ENCODE measurements at regions not wholly inside any gene's neighbourhood (a gene's known extent, or its start where the extent isn't known, plus 50 kb on each side); places are given as distances from the start of the nearest gene placed in this dataset.

- Histone ChIP-seq H3K4me1 (ENCODE audit: insufficient read depth) (peaks cover 5% of the 10 kb centered on the region; the same call in 1 of the 2 replicates), H3K4me3 (no peak overlapping the region), H3K27ac (no peak overlapping the region), H3K9me3 (ENCODE audit: low read depth) (no peaks in the 10 kb centered on the region), H3K79me2 (ENCODE audit: insufficient read depth) (no peaks in the 10 kb centered on the region), H4K20me1 (ENCODE audit: insufficient read depth) (no peaks in the 10 kb centered on the region), H2AFZ (no peak overlapping the region), H3K27me3 (replicated peaks; ENCODE audit: insufficient read depth) (no peaks in the 10 kb centered on the region), H3K9ac (no peak overlapping the region), H3K36me3 (ENCODE audit: low read depth) (no peaks in the 10 kb centered on the region), H3F3A (ENCODE audit: insufficient read depth) (no peaks in the 10 kb centered on the region), H3K4me2 (ENCODE audit: unreplicated experiment) (no peak overlapping the region), H3K9me2 (ENCODE audit: insufficient read depth) (no peaks in the 10 kb centered on the region)
- in situ Hi-C loops (cut with MboI), result no loop called here
- WGBS, 2 experiments (ENCODE audit: low coverage in 1 of 2, low lambda C conversion rate in 2 of 2, missing lambda C conversion rate in 2 of 2), result 65 to 70% methylated on average over 2 of the region's 2 CpGs
- TF ChIP-seq EZH2 (IDR thresholded peaks at IDR 0.05; ENCODE audit: insufficient read depth, poor library complexity, severe bottlenecking), result no peak
- no peak for TF ChIP-seq EZH2phosphoT487 (IDR thresholded peaks at IDR 0.05; ENCODE audit: insufficient read depth, low read depth)
- no peak for DNase-seq
These were observed 584.8 kb downstream of the PLA2G4A start for GRCh38 chr1:187413405-187414169.

DNA sequence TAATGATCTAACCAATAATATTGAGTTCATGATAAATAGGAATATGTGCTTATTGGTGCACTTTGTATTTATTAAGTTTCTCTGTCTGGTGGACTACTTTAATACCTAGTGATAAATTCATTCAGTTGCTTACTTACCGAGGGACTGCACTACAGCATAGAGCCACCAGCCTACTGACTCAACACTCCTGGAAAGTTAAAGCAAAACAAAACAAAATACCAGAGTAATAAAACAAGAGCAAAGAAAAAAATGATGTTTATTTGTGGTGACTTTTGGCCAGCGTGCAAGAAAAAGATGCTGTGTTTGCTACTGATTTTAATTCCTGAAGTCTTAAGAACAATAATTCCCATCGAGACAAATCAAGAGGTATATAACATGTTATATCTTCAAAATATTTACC, 586.3 kb downstream of the PLA2G4A start:
- Histone ChIP-seq H3F3A (ENCODE audit: insufficient read depth) (no peaks in the 10 kb centered on the region), H3K36me3 (ENCODE audit: low read depth) (no peaks in the 10 kb centered on the region), H3K27ac (no peak overlapping the region), H3K4me3 (no peak overlapping the region), H3K27me3 (replicated peaks; ENCODE audit: insufficient read depth) (no peaks in the 10 kb centered on the region), H3K9me3 (ENCODE audit: low read depth) (no peaks in the 10 kb centered on the region), H3K4me2 (ENCODE audit: unreplicated experiment) (no peak overlapping the region), H3K79me2 (ENCODE audit: insufficient read depth) (no peaks in the 10 kb centered on the region), H3K9ac (no peak overlapping the region), H3K4me1 (ENCODE audit: insufficient read depth) (no peaks in the 10 kb centered on the region), H3K9me2 (ENCODE audit: insufficient read depth) (no peaks in the 10 kb centered on the region), H2AFZ (no peak overlapping the region), H4K20me1 (ENCODE audit: insufficient read depth) (no peaks in the 10 kb centered on the region)
- TF ChIP-seq EZH2 (IDR thresholded peaks at IDR 0.05; ENCODE audit: insufficient read depth, poor library complexity, severe bottlenecking) (no peak), EZH2phosphoT487 (IDR thresholded peaks at IDR 0.05; ENCODE audit: insufficient read depth, low read depth) (no peak)
- WGBS, 2 experiments (ENCODE audit: low coverage in 1 of 2, low lambda C conversion rate in 2 of 2, missing lambda C conversion rate in 2 of 2), result 78 to 79% methylated on average over 3 of the region's 3 CpGs
- in situ Hi-C loops (cut with MboI), result no loop called here
- no peak for DNase-seq

GRCh38 chr1:187417520-187417919, 588.8 kb downstream of the PLA2G4A start:
- TF ChIP-seq EZH2 (IDR thresholded peaks at IDR 0.05; ENCODE audit: insufficient read depth, poor library complexity, severe bottlenecking) (no peak), EZH2phosphoT487 (IDR thresholded peaks at IDR 0.05; ENCODE audit: insufficient read depth, low read depth) (no peak)
- no peak overlapping the region for H2AFZ ChIP-seq
- no peak overlapping the region for H3K4me2 ChIP-seq (ENCODE audit: unreplicated experiment)
- in situ Hi-C loops (cut with MboI), result no loop called here
- no peak overlapping the region for H3K4me3 ChIP-seq
- H3K27me3 ChIP-seq (replicated peaks; ENCODE audit: insufficient read depth), result no peaks in the 10 kb centered on the region
- no peak overlapping the region for H3K27ac ChIP-seq
- H3K36me3 ChIP-seq (ENCODE audit: low read depth), result no peaks in the 10 kb centered on the region
- H3K9me2 ChIP-seq (ENCODE audit: insufficient read depth), result no peaks in the 10 kb centered on the region
- no peaks in the 10 kb centered on the region for H3F3A ChIP-seq (ENCODE audit: insufficient read depth)
- H3K79me2 ChIP-seq (ENCODE audit: insufficient read depth), result no peaks in the 10 kb centered on the region
- no peak overlapping the region for H3K9ac ChIP-seq
- no peaks in the 10 kb centered on the region for H3K4me1 ChIP-seq (ENCODE audit: insufficient read depth)
- WGBS, 2 experiments (ENCODE audit: low coverage in 1 of 2, low lambda C conversion rate in 2 of 2, missing lambda C conversion rate in 2 of 2), result 84 to 93% methylated on average over 2 of the region's 2 CpGs
- no peaks in the 10 kb centered on the region for H4K20me1 ChIP-seq (ENCODE audit: insufficient read depth)
- no peaks in the 10 kb centered on the region for H3K9me3 ChIP-seq (ENCODE audit: low read depth)
- DNase-seq, result no peak

GRCh38 chr1:187433598-187433997, 604.8 kb downstream of the PLA2G4A start:
- in situ Hi-C loops (cut with MboI), result no loop called here
- Histone ChIP-seq H4K20me1 (ENCODE audit: insufficient read depth) (no peaks in the 10 kb centered on the region), H3F3A (ENCODE audit: insufficient read depth) (no peaks in the 10 kb centered on the region), H3K9me2 (ENCODE audit: insufficient read depth) (no peaks in the 10 kb centered on the region), H3K27ac (no peak overlapping the region), H3K79me2 (ENCODE audit: insufficient read depth) (no peaks in the 10 kb centered on the region), H3K36me3 (ENCODE audit: low read depth) (no peaks in the 10 kb centered on the region), H3K9ac (no peak overlapping the region), H2AFZ (peak overlapping the region; percentile 35; the same call in 1 of the 2 replicates), H3K4me1 (ENCODE audit: insufficient read depth) (peaks cover 11% of the 10 kb centered on the region; the same call in 1 of the 2 replicates), H3K4me3 (no peak overlapping the region), H3K4me2 (ENCODE audit: unreplicated experiment) (no peak overlapping the region), H3K9me3 (ENCODE audit: low read depth) (no peaks in the 10 kb centered on the region), H3K27me3 (replicated peaks; ENCODE audit: insufficient read depth) (no peaks in the 10 kb centered on the region)
- TF ChIP-seq EZH2phosphoT487 (IDR thresholded peaks at IDR 0.05; ENCODE audit: insufficient read depth, low read depth), result no peak
- no peak for TF ChIP-seq EZH2 (IDR thresholded peaks at IDR 0.05; ENCODE audit: insufficient read depth, poor library complexity, severe bottlenecking)
- 100% methylated on average over 1 of the region's 1 CpG for WGBS, 2 experiments (ENCODE audit: low coverage in 1 of 2, low lambda C conversion rate in 2 of 2, missing lambda C conversion rate in 2 of 2)
- peak; percentile 48 for DNase-seq
